ENCODE measurements at regions not wholly inside any gene's neighbourhood (a gene's known extent, or its start where the extent isn't known, plus 50 kb on each side); places are given as distances from the start of the nearest gene placed in this dataset.

- TF ChIP-seq POLR2A (IDR thresholded peaks at IDR 0.05): no peak
- TF ChIP-seq, protein P1, sequence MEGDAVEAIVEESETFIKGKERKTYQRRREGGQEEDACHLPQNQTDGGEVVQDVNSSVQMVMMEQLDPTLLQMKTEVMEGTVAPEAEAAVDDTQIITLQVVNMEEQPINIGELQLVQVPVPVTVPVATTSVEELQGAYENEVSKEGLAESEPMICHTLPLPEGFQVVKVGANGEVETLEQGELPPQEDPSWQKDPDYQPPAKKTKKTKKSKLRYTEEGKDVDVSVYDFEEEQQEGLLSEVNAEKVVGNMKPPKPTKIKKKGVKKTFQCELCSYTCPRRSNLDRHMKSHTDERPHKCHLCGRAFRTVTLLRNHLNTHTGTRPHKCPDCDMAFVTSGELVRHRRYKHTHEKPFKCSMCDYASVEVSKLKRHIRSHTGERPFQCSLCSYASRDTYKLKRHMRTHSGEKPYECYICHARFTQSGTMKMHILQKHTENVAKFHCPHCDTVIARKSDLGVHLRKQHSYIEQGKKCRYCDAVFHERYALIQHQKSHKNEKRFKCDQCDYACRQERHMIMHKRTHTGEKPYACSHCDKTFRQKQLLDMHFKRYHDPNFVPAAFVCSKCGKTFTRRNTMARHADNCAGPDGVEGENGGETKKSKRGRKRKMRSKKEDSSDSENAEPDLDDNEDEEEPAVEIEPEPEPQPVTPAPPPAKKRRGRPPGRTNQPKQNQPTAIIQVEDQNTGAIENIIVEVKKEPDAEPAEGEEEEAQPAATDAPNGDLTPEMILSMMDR (IDR thresholded peaks at IDR 0.05): no peak
These were observed 254.0 kb downstream of the MATN1 start for GRCh38 chr1:30469426-30469825.

Data from ovary (tissue), 3 donors.